DMS153 (cell line): ENCODE measurements at regions not wholly inside any gene's neighbourhood (a gene's known extent, or its start where the extent isn't known, plus 50 kb on each side); places are given as distances from the start of the nearest gene placed in this dataset.

Source experiments
- DNase-seq: peaks from one replicate; lab custom pipeline; 2025; lab: John Stamatoyannopoulos, UW

DNA sequence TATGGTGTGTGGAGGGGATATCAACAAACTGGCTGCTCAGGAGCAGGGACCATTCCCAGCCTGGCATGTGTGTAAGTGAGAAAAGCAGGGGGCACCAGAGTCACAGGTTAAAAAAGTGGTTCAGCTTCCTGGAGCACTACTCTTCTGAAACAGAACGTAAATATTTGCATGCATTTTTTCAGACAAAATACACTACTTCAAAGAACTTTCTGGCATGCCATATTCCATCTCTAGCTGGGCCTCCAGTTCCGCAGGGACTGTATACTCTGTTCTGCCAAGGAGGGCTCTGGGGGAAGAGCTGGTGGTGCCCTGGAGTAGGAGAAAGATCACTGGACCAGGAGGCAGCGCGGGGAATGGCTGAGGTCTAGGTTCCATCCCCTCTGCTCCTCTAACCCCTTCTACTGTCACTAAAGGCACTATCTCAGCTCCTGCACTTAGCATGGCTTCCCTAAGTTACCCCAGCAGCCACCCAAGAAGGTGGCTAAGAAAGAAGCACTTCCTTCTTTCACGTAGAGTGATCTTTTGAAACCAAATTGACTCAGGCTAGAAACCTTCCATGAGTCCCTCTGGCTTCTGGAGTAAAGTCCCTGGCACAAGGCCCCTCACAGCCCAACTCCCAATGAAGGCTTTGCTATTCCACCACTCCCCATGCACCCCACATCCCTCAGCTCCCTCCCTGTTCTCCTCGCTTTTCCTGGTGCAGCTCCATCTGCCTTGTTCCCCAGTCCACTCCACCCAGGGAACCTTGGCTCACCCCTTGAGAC is 57.6 kb upstream of the CABLES1 start:
- DNase-seq: peak; percentile 15

GRCh38 chr18:23085066-23085465 is 50.2 kb upstream of the CABLES1 start:
- DNase-seq: no peak
